Activated naive CD8-positive, alpha-beta T cell treated with anti-CD3 and anti-CD28 coated beads, Interleukin-2, amount 50 U/mL, for 24 hours (primary cell): ENCODE measurements at regions not wholly inside any gene's neighbourhood (a gene's known extent, or its start where the extent isn't known, plus 50 kb on each side); places are given as distances from the start of the nearest gene placed in this dataset.

Experiments used
- ATAC-seq: fragments of 150-1000 bp; cut with Tn5 transposase; one replicate; pipeline ENCODE4 v1.10.0; 2021
- DNase-seq: peaks from one replicate; pipeline ENCODE4 v3.0.0; 2021
- H3K27ac Mint-ChIP-seq: one replicate; pipeline ENCODE4 v1.8.0; 2021; ENCODE audit warnings: mild to moderate bottlenecking, mixed read lengths
- H3K27me3 Mint-ChIP-seq: one replicate; pipeline ENCODE4 v1.8.0; 2021; ENCODE audit warnings: mixed read lengths
- H3K36me3 Mint-ChIP-seq: one replicate; pipeline ENCODE4 v1.8.0; 2021; ENCODE audit warnings: low read depth, mixed read lengths
- H3K4me1 Mint-ChIP-seq: one replicate; pipeline ENCODE4 v1.8.0; 2021; ENCODE audit warnings: mixed read lengths
- H3K4me3 Mint-ChIP-seq: one replicate; pipeline ENCODE4 v1.8.0; 2021; ENCODE audit warnings: mild to moderate bottlenecking, moderate library complexity, mixed read lengths
- H3K9me3 Mint-ChIP-seq: one replicate; pipeline ENCODE4 v1.8.0; 2021; ENCODE audit warnings: mixed read lengths

- Mint-ChIP-seq H3K27ac (no peak overlapping the region), H3K9me3 (no peaks in the 10 kb centered on the region), H3K4me1 (no peaks in the 10 kb centered on the region), H3K4me3 (no peak overlapping the region), H3K36me3 (no peaks in the 10 kb centered on the region), H3K27me3 (no peaks in the 10 kb centered on the region)
- DNase-seq (no peak), ATAC-seq (no peak)
These were observed 381.3 kb downstream of the ANXA1 start for GRCh38 chr9:73532985-73533384.

DNA sequence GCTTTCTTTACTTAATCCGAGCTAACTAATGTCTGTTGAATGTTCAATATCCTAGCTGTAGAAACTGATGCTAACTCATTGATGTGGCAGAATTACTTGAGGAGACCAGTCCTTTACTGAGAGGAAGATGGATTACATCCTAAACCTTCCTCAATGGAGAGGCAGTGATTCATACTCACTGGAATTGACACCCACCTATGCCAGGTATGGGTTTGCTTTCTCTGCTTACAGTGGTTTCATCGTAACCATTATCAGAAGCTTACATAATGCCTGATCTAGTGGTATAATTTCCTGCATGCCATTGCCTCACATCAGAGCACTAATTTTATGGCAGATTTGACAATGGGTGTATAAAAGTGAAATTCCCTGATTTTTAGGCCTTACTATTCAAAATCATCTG is 384.7 kb downstream of the ANXA1 start:
- no peak overlapping the region for H3K27ac Mint-ChIP-seq
- H3K9me3 Mint-ChIP-seq: peaks cover under 1% of the 10 kb centered on the region
- no peak for ATAC-seq
- H3K4me1 Mint-ChIP-seq: no peaks in the 10 kb centered on the region
- no peaks in the 10 kb centered on the region for H3K27me3 Mint-ChIP-seq
- no peak for DNase-seq
- no peak overlapping the region for H3K4me3 Mint-ChIP-seq
- no peaks in the 10 kb centered on the region for H3K36me3 Mint-ChIP-seq

DNA sequence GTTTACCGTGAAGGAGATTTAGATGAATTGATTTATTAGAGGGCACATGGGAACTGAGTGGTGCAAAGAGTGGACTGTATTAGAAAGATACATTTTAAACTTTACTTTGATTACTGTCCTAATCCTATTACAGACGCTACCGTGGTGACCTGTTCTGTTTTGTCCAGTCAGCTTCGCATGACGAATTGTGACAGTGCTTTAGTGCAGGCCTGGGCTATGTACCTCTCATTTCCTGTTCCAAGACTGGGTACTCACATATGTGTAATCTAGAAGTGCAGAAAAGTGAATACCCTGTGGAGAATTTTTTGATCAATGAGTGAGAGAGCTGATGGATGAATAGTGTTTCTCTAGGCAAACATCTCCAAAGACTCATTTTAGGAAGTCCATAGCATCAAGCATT is 385.9 kb downstream of the ANXA1 start:
- H3K27me3 Mint-ChIP-seq: no peaks in the 10 kb centered on the region
- H3K4me3 Mint-ChIP-seq: no peak overlapping the region
- H3K27ac Mint-ChIP-seq: no peak overlapping the region
- ATAC-seq (no peak), DNase-seq (no peak)
- H3K4me1 Mint-ChIP-seq: no peaks in the 10 kb centered on the region
- peaks cover 4% of the 10 kb centered on the region for H3K9me3 Mint-ChIP-seq
- H3K36me3 Mint-ChIP-seq: no peaks in the 10 kb centered on the region

DNA sequence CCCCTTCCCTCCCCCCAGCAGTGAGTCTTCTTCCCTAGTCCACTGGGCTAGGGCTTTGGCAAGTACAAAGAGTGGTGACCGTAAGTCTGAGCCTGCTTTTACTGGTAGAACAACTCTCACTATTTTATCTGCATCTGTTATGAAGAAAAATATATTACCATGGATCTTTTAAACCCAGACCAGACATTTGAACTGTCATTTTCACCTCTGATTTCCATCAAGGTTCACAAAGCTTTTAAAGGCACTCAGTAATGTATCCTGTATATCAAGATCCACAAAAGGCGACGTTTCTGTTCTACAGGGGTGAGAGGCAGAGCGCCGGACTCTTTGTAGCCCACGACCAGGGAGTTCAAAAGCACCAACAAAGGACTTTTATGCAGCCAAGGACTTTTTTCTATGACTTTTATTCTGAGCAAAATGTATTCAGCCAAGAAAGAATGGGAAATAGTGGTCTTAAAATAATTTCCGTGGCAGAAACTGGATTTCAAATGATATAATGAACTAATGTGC is 388.3 kb downstream of the ANXA1 start:
- Mint-ChIP-seq H3K36me3 (no peaks in the 10 kb centered on the region), H3K27ac (no peak overlapping the region), H3K9me3 (peaks cover 4% of the 10 kb centered on the region), H3K27me3 (no peaks in the 10 kb centered on the region), H3K4me1 (no peaks in the 10 kb centered on the region), H3K4me3 (no peak overlapping the region)
- no peak for DNase-seq
- ATAC-seq: no peak

GRCh38 chr9:73541923-73542322 is 390.3 kb downstream of the ANXA1 start:
- H3K27ac Mint-ChIP-seq: no peak overlapping the region
- ATAC-seq (no peak), DNase-seq (no peak)
- peaks cover 7% of the 10 kb centered on the region for H3K9me3 Mint-ChIP-seq
- no peak overlapping the region for H3K4me3 Mint-ChIP-seq
- no peaks in the 10 kb centered on the region for H3K36me3 Mint-ChIP-seq
- no peaks in the 10 kb centered on the region for H3K27me3 Mint-ChIP-seq
- no peaks in the 10 kb centered on the region for H3K4me1 Mint-ChIP-seq

DNA sequence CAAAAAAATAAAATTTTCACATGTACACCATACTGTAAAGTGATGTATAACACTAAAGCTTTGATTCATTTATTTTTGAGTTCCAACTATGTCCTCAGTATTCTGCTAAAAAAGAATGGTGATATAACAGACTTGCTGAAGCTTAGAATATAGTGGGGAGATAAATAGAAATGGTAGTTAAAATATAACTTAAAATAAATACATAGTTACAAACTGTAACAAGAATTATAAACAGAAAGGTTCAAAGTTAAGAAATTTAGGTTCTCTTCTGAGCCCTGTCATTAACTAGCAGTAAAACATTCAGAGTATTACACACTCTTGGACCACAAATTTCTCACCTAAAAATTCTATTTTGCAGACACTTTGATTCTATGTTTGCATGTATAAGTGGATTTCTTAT is 392.1 kb downstream of the ANXA1 start:
- peaks cover 7% of the 10 kb centered on the region for H3K9me3 Mint-ChIP-seq
- no peak for DNase-seq
- no peaks in the 10 kb centered on the region for H3K36me3 Mint-ChIP-seq
- no peak overlapping the region for H3K27ac Mint-ChIP-seq
- no peaks in the 10 kb centered on the region for H3K4me1 Mint-ChIP-seq
- H3K4me3 Mint-ChIP-seq: no peak overlapping the region
- ATAC-seq: no peak
- H3K27me3 Mint-ChIP-seq: no peaks in the 10 kb centered on the region

DNA sequence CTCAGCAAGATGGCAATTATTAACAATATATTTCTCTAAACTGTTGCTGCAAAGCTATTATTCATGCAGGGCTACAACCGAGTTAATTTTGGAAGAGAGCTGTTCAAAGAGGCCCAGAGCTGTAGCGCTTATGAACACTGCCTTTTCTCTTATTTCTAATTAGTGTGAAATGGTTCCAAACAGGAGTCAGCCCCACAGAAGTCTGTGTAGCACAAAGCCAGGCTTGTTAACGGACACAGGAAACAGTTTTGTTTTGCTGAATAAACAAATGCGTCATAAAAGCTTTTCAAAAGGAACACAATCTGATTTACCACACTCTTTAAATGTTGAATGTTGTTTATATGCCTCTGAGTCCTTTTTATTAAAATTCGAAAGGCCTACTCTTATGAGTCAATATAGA is 396.5 kb downstream of the ANXA1 start:
- no peaks in the 10 kb centered on the region for H3K27me3 Mint-ChIP-seq
- H3K36me3 Mint-ChIP-seq: no peaks in the 10 kb centered on the region
- H3K4me3 Mint-ChIP-seq: no peak overlapping the region
- no peak overlapping the region for H3K27ac Mint-ChIP-seq
- no peaks in the 10 kb centered on the region for H3K4me1 Mint-ChIP-seq
- ATAC-seq: no peak
- DNase-seq: no peak
- H3K9me3 Mint-ChIP-seq: peaks cover 3% of the 10 kb centered on the region

- Mint-ChIP-seq H3K9me3 (peaks cover 3% of the 10 kb centered on the region), H3K4me1 (no peaks in the 10 kb centered on the region), H3K27me3 (no peaks in the 10 kb centered on the region), H3K27ac (no peak overlapping the region), H3K4me3 (no peak overlapping the region), H3K36me3 (no peaks in the 10 kb centered on the region)
- DNase-seq (no peak), ATAC-seq (no peak)
These were observed 398.3 kb downstream of the ANXA1 start for GRCh38 chr9:73549991-73550390.

- H3K27me3 Mint-ChIP-seq: no peaks in the 10 kb centered on the region
- DNase-seq: no peak
- ATAC-seq: no peak
- H3K27ac Mint-ChIP-seq: no peak overlapping the region
- no peak overlapping the region for H3K4me3 Mint-ChIP-seq
- H3K4me1 Mint-ChIP-seq: no peaks in the 10 kb centered on the region
- H3K36me3 Mint-ChIP-seq: no peaks in the 10 kb centered on the region
- no peaks in the 10 kb centered on the region for H3K9me3 Mint-ChIP-seq
These were observed 401.6 kb downstream of the ANXA1 start for GRCh38 chr9:73553295-73553694.

DNA sequence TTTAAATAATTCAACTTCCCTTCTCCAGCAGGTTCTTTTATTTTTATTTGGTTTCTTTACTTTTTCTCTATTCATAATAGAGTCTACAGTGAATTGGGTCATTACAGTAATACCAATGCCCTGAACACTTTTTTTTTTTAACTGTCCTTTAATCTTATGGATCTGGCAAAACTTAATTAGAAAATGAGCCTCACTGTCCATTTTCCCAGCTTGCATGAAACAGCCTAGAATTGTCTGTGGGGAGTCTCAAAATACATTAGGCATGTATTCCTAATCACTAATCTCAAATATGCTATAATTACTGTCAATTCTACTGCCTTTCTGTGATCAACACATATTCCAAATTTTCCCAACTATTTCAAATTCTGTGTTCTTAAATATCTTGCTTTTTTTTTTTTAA is 406.8 kb downstream of the ANXA1 start:
- Mint-ChIP-seq H3K9me3 (peaks cover 8% of the 10 kb centered on the region), H3K27ac (no peak overlapping the region), H3K27me3 (no peaks in the 10 kb centered on the region), H3K36me3 (no peaks in the 10 kb centered on the region), H3K4me1 (no peaks in the 10 kb centered on the region), H3K4me3 (no peak overlapping the region)
- DNase-seq: no peak
- no peak for ATAC-seq

DNA sequence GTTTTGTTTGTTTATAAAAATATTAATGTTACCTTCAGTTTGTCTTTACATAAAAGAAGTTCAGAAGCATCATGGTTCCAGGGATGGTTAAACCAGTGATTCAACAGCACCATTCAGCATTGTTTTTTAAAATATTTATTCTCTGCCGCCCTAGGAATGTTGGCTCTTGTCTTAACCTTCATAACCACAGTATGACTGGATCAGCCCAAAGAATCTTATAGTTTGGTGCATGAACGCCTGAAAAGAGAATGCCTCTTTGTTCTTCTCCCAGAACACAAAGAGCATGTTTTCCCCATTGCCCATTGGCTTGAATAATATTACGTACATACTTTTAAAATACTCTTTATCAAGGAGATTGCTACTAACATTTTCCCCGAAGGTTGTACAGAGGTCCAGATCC is 413.4 kb downstream of the ANXA1 start:
- H3K27me3 Mint-ChIP-seq: no peaks in the 10 kb centered on the region
- no peak for DNase-seq

GRCh38 chr9:73565833-73566465 is 414.3 kb downstream of the ANXA1 start:
- Mint-ChIP-seq H3K4me1 (no peaks in the 10 kb centered on the region), H3K27ac (no peak overlapping the region), H3K27me3 (no peaks in the 10 kb centered on the region), H3K4me3 (no peak overlapping the region), H3K9me3 (peaks cover 8% of the 10 kb centered on the region), H3K36me3 (no peaks in the 10 kb centered on the region)
- no peak for ATAC-seq
- no peak for DNase-seq

More for the DNA sequence above, 413.4 kb downstream of the ANXA1 start:
- peaks cover 8% of the 10 kb centered on the region for H3K9me3 Mint-ChIP-seq
- no peak overlapping the region for H3K27ac Mint-ChIP-seq
- no peaks in the 10 kb centered on the region for H3K36me3 Mint-ChIP-seq
- ATAC-seq: no peak
- H3K4me3 Mint-ChIP-seq: no peak overlapping the region
- no peaks in the 10 kb centered on the region for H3K4me1 Mint-ChIP-seq

GRCh38 chr9:73566627-73567026 is 415.0 kb downstream of the ANXA1 start:
- no peak for ATAC-seq
- H3K36me3 Mint-ChIP-seq: no peaks in the 10 kb centered on the region
- no peak overlapping the region for H3K4me3 Mint-ChIP-seq
- H3K27me3 Mint-ChIP-seq: no peaks in the 10 kb centered on the region
- no peaks in the 10 kb centered on the region for H3K4me1 Mint-ChIP-seq
- H3K9me3 Mint-ChIP-seq: peaks cover 8% of the 10 kb centered on the region
- DNase-seq: no peak
- no peak overlapping the region for H3K27ac Mint-ChIP-seq

- Mint-ChIP-seq H3K36me3 (no peaks in the 10 kb centered on the region), H3K27ac (no peak overlapping the region), H3K27me3 (no peaks in the 10 kb centered on the region), H3K4me3 (no peak overlapping the region), H3K9me3 (no peaks in the 10 kb centered on the region), H3K4me1 (no peaks in the 10 kb centered on the region)
- no peak for ATAC-seq
- DNase-seq: no peak
These were observed 421.6 kb downstream of the ANXA1 start for GRCh38 chr9:73573235-73573634.

DNA sequence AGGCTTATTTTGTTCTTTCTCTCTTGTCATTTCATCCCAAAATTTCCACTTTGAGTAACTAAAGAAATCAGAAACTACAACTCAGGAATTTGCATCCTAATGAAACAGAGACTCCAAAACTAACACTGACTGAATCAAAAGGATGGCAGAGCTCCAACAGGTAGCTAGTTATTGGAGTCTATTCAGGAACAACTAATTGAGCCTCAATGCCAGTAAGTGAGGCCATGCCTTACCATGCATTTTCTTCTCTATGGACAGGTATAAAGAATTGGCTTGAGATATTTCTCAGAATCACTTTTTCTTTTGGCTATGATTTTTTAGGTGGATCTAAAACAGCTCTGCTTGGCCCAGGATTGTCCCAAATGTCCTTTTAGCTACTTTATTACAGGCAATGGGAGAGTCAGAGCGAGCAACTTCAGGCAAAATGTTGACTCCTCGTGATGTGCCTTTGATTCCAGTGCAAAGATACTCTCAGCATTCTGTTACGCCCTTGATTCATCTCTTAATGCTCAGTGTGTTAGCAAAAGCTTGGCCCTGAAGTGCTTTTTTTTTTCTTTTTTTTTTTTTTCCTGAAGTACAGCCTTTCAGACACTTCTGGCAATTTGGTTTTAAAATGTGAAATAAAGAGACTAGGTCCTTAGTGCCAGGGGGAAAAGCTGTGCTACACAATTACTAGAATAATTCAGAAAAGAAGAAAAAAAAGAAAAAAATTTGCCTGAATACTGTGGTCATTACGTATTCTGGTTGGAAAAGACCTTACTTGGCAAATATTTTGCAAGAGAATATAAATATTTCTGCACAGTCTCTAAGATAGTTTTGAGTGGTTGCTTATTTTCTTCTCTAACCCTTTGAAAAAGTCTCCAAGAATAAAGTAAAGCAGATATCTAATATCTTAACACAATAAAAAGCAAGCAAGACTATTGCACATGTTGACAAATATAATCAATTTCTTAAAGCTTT is 423.7 kb downstream of the ANXA1 start:
- Mint-ChIP-seq H3K36me3 (no peaks in the 10 kb centered on the region), H3K4me3 (no peak overlapping the region), H3K27me3 (no peaks in the 10 kb centered on the region), H3K4me1 (no peaks in the 10 kb centered on the region), H3K27ac (no peak overlapping the region), H3K9me3 (no peaks in the 10 kb centered on the region)
- ATAC-seq: no peak
- no peak for DNase-seq
